GM10248 (cell line): ENCODE measurements at regions not wholly inside any gene's neighbourhood (a gene's known extent, or its start where the extent isn't known, plus 50 kb on each side); places are given as distances from the start of the nearest gene placed in this dataset.

ENCODE experiments used
- CTCF ChIA-PET: fragments of 300-600 bp; sonication (Branson Sonifier 250); formaldehyde crosslinking; extraction: SDS; loops from one replicate; lab custom pipeline; 2021; ENCODE audit warnings: antibody characterized with exemption; lab: Yijun Ruan, JAX
- POLR2A ChIA-PET: fragments of 350-650 bp; sonication (Branson Sonifier 250); formaldehyde crosslinking; extraction: SDS; loops from one replicate; lab custom pipeline; 2020; ENCODE audit warnings: antibody characterized with exemption; lab: Yijun Ruan, JAX
- DNase-seq: peaks from one replicate; pipeline ENCODE4 v3.0.0; 2012; ENCODE audit errors: extremely low spot score
- TF ChIP-seq, protein P1 (sequence below): IDR thresholded peaks from 2 replicates; pipeline ENCODE4 v1.5.1; 2012; ENCODE audit warnings: mild to moderate bottlenecking, low read depth; ENCODE audit errors: extremely low read depth, missing control alignments, control extremely low read depth

DNA sequence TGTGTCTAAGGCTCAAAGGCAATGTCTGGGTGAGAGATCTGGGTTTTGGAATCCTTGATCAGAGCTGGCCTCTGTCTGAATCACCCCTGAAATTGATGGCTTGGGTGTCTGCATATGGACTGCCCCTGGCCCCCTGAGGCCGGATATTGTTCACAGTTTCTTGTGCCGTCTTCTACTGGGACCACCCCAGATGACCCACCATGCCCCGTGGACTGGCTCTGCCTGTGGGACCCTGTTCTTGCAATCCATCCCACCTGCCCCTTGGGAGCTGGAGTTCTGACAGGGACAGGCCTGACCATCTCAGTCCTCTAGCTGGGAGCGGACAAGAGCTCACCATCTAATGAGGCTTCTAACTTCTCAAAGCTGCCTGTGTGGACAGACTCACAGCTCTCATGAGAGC, 119.9 kb downstream of the FAM43A start:
- TF ChIP-seq, protein P1, sequence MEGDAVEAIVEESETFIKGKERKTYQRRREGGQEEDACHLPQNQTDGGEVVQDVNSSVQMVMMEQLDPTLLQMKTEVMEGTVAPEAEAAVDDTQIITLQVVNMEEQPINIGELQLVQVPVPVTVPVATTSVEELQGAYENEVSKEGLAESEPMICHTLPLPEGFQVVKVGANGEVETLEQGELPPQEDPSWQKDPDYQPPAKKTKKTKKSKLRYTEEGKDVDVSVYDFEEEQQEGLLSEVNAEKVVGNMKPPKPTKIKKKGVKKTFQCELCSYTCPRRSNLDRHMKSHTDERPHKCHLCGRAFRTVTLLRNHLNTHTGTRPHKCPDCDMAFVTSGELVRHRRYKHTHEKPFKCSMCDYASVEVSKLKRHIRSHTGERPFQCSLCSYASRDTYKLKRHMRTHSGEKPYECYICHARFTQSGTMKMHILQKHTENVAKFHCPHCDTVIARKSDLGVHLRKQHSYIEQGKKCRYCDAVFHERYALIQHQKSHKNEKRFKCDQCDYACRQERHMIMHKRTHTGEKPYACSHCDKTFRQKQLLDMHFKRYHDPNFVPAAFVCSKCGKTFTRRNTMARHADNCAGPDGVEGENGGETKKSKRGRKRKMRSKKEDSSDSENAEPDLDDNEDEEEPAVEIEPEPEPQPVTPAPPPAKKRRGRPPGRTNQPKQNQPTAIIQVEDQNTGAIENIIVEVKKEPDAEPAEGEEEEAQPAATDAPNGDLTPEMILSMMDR, result no peak
- CTCF ChIA-PET, result interaction anchor here (1.0 to 1.6 kb wide), 3 partner anchors 10 to 26 kb away, joined by 3 to 4 read pairs (median 4); no protein-coding TSS in a partner anchor
- POLR2A ChIA-PET, result no interaction called here
- no peak for DNase-seq

DNA sequence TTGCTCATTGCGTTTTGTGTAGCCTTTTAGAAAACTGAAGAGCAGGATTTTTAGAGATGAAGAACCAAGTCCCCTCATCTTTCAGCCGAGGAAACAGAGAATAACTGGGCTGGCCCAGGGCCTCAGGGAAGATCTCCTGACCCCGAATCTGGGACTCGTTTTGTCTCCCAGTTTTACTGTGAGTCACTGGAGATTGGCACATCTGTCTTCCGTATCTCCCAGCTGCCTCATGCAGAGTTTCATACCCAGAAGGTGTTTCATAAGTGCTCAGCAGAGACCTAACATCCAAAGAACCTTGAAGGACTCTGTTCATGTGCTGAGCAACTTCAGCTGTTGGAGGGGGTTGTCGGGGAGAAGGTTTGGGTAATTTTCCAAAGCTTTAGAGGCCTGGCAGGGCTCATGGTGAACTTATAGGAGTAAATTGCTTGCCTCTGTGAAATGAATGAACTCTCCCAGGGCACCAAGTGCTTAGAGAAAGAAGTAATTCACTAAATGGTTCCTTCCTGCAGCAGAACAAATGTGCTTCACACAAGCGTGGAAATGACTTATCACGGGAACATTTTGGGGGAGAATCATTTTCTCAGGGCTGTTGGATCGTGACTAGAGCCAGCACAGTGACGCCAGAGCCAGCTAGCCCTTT, 121.4 kb downstream of the FAM43A start:
- DNase-seq, result no peak
- POLR2A ChIA-PET, result no interaction called here
- TF ChIP-seq, protein P1, result no peak
- CTCF ChIA-PET, result no interaction called here

- TF ChIP-seq, protein P1, result no peak
- DNase-seq, result no peak
- POLR2A ChIA-PET, result interaction anchor here (0.5 kb wide), 1 partner anchor 18 kb away, joined by 3 read pairs; no protein-coding TSS in a partner anchor
- CTCF ChIA-PET, result no interaction called here
Observed at GRCh38 chr3:194808640-194809097, 123.0 kb downstream of the FAM43A start.

- TF ChIP-seq, protein P1, result no peak
- ChIA-PET CTCF (interaction anchor here (0.9 kb wide), 1 partner anchor 127 kb away, joined by 3 read pairs; no protein-coding TSS in a partner anchor), POLR2A (interaction anchor here (0.5 kb wide), 1 partner anchor 19 kb away, joined by 3 read pairs; no protein-coding TSS in a partner anchor)
- no peak for DNase-seq
Observed at GRCh38 chr3:194809382-194809781, 123.7 kb downstream of the FAM43A start.

DNA sequence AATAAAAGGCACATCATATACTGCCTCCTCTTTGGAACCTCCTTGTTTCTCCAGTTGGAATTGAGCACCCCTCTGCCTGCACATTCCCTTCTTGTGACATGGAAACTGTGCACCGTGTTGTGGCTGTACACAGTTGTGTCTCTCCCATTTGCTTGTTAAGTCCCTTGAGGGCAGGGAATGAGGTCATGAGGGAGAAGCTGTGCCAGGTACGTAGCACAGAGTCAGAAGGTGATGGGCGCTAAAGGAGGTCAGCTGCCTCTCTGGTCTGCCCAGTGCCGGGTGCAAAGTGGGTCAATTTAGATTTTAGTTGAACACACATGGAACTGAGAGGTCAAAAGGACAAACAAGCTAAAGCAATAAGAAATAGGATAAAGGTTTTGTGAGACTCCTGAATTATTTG, 124.4 kb downstream of the FAM43A start:
- DNase-seq, result no peak
- ChIA-PET POLR2A (no interaction called here), CTCF (no interaction called here)
- TF ChIP-seq, protein P1, result no peak

GRCh38 chr3:194811118-194811517, 125.4 kb downstream of the FAM43A start:
- ChIA-PET POLR2A (no interaction called here), CTCF (no interaction called here)
- no peak for DNase-seq
- TF ChIP-seq, protein P1, result no peak
